ENCODE measurements at regions not wholly inside any gene's neighbourhood (a gene's known extent, or its start where the extent isn't known, plus 50 kb on each side); places are given as distances from the start of the nearest gene placed in this dataset.
"Not testable (repeated sequence)": the region's sequence is repeated elsewhere in the genome, so short reads cannot be mapped to it uniquely, and the experiment has no call there.

- no peak for DNase-seq
Measured at GRCh38 chr13:54004026-54004699, 975.5 kb downstream of the OLFM4 start.

GRCh38 chr13:54016542-54016941 lies 987.9 kb downstream of the OLFM4 start:
- no peak for DNase-seq

GRCh38 chr13:54018485-54018884 lies 989.9 kb downstream of the OLFM4 start:
- no peak for DNase-seq

GRCh38 chr13:54029226-54029625 lies 1000.6 kb downstream of the OLFM4 start:
- DNase-seq = no peak

- no peak for DNase-seq
Measured at GRCh38 chr13:54029720-54030119, 1001.1 kb downstream of the OLFM4 start.

GRCh38 chr13:54033323-54033861 lies 1004.8 kb downstream of the OLFM4 start:
- no peak for DNase-seq

GRCh38 chr13:54034047-54034446 lies 1005.4 kb downstream of the OLFM4 start:
- DNase-seq = no peak

GRCh38 chr13:54057416-54057815 lies 1028.8 kb downstream of the OLFM4 start:
- not testable (repeated sequence) for DNase-seq

- not testable (repeated sequence) for DNase-seq
Measured at GRCh38 chr13:54069958-54070357, 1041.3 kb downstream of the OLFM4 start.

- no peak for DNase-seq
Measured at GRCh38 chr13:54077569-54077968, 1049.0 kb downstream of the OLFM4 start.

- no peak for DNase-seq
Measured at GRCh38 chr13:54078271-54078870, 1049.8 kb downstream of the OLFM4 start.

GRCh38 chr13:54082309-54082708 lies 1053.7 kb downstream of the OLFM4 start:
- not testable (repeated sequence) for DNase-seq

GRCh38 chr13:54091884-54092283 lies 1063.3 kb downstream of the OLFM4 start:
- DNase-seq = no peak

GRCh38 chr13:54092686-54093085 lies 1064.1 kb downstream of the OLFM4 start:
- DNase-seq = no peak

GRCh38 chr13:54110597-54110996 lies 1082.0 kb downstream of the OLFM4 start:
- DNase-seq = no peak

- DNase-seq = no peak
Measured at GRCh38 chr13:54124700-54125099, 1096.1 kb downstream of the OLFM4 start.

- DNase-seq = not testable (repeated sequence)
Measured at GRCh38 chr13:54130931-54131330, 1102.3 kb downstream of the OLFM4 start.

GRCh38 chr13:54131433-54131832 lies 1102.8 kb downstream of the OLFM4 start:
- DNase-seq = not testable (repeated sequence)

GRCh38 chr13:54132127-54132526 lies 1103.5 kb downstream of the OLFM4 start:
- not testable (repeated sequence) for DNase-seq

GRCh38 chr13:54132720-54133119 lies 1104.1 kb downstream of the OLFM4 start:
- not testable (repeated sequence) for DNase-seq

GRCh38 chr13:54133746-54134145 lies 1105.1 kb downstream of the OLFM4 start:
- DNase-seq = no peak

GRCh38 chr13:54144828-54145227 lies 1116.2 kb downstream of the OLFM4 start:
- no peak for DNase-seq

- no peak for DNase-seq
Measured at GRCh38 chr13:54150851-54151250, 1122.2 kb downstream of the OLFM4 start.

- no peak for DNase-seq
Measured at GRCh38 chr13:54162069-54162468, 1133.5 kb downstream of the OLFM4 start.
